Activated CD4-positive, CD25-positive, alpha-beta regulatory T cell treated with anti-CD3 and anti-CD28 coated beads, Interleukin-2, amount 50 U/mL, for 24 hours (primary cell): ENCODE measurements at regions not wholly inside any gene's neighbourhood (a gene's known extent, or its start where the extent isn't known, plus 50 kb on each side); places are given as distances from the start of the nearest gene placed in this dataset.
A peak's percentile ranks its signal among the peaks of the same experiment; 100 is the strongest.

ENCODE experiments used
- ATAC-seq, 2 donors: fragments of 150-1000 bp; cut with Tn5 transposase; one replicate each; pipeline ENCODE4 v1.10.0; 2021; ENCODE audit warnings: mild to moderate bottlenecking in 1 of 2, moderate library complexity in 1 of 2

DNA sequence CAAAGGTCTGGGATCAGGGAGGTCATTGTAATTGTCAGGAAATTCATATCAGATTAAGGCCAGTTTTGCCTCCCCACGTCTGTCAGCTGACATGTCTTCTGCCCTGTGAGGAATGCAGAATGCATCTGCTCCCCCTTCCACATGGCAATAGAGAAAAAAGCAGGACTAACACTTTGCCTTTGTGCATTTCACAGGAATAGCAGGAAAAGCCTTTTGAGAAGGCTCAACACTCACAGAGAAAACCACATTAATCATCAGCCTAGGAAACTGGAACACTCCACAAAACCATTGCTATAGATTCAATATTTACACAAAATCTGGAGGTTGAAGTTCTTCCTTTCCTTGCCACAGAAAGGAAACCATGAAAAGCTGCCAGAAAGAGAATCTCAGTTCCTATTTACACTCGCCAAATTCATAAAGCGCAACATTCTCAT lies 165.2 kb upstream of the HES1 start:
- ATAC-seq = no peak

DNA sequence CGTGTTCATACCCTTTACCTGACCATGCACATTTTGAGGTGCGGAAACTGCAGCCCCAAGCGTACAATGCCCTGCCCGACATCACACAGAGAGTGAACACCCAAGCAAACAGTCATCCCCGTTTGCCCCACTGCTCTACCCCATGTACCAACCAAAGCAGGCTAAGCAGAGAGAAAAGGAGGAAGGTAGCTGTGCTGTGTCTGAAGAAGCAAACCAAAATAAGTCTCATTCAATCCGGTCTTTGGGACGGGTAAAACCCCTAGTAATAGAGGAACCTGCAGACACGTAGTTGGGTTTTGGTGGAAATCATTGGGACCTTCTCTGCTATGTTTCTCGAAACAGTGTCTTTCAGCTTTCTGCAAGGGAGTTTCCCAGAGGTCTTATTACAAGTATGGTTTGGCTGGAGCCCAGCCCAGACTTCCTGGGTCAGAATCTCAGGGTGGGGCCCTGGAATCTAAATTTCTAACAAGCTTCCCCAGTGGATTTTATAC lies 164.6 kb upstream of the HES1 start:
- peak; percentile 35 to 69 for ATAC-seq

DNA sequence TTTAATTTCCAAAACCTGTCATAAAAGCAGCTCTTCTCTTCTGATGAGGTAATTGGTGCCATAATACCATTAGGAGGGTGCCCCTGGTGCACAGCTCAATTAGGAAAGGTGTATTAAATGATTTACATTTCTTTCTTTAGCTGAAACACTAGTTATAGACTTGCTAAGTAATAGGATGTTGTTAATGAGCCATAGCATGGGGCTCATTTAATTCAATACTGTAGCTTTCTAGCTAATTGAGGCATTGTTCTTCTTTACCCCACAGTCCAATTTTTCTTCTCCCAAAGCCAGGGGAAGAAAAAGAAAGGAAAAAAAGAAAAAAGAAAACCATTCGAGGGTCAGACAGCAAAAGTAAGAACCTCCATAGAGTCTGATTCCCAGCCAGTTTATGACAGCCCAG lies 164.0 kb upstream of the HES1 start:
- ATAC-seq = no peak

DNA sequence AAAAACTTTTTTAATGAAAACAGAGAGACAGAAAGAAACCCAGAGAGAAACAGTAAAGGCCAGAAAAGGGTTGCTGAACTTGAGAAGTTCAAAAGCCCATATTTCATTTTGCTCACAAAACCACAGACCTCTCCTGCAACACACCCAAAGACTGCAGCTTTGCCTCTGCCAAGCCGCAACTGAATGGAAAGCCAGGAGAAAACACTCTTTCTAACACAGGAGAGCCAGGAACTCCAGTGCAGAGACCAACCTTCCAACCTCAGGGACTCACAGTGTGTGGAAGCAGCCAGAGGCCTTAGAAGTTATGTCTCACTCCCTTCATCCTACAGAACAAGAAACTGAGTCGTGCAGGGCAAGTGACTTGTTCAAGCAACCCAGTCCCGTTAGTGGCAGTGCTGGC lies 163.1 kb upstream of the HES1 start:
- no peak for ATAC-seq

DNA sequence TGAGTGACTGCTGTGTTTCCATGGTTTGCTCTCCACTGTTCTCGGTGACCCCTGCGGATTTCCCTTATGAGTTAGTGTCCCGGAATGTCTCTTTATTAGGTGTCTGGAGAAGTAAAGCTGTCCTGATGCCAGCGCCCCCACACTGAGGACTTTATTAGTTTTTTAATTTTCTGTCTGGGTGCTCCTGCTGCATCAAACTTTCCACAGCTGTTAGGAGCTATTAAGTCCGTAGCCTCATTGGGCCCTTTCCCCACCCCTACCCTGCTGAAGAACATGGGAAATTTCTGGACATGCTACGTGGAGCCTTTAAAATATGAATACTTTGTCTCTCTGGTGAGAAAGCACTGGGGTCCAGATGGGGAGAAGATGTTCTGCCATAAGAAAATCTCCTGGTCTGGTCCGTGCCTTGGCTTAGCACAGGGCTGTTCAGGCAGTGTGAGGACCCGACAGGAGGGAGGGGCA lies 161.7 kb upstream of the HES1 start:
- ATAC-seq = no peak

DNA sequence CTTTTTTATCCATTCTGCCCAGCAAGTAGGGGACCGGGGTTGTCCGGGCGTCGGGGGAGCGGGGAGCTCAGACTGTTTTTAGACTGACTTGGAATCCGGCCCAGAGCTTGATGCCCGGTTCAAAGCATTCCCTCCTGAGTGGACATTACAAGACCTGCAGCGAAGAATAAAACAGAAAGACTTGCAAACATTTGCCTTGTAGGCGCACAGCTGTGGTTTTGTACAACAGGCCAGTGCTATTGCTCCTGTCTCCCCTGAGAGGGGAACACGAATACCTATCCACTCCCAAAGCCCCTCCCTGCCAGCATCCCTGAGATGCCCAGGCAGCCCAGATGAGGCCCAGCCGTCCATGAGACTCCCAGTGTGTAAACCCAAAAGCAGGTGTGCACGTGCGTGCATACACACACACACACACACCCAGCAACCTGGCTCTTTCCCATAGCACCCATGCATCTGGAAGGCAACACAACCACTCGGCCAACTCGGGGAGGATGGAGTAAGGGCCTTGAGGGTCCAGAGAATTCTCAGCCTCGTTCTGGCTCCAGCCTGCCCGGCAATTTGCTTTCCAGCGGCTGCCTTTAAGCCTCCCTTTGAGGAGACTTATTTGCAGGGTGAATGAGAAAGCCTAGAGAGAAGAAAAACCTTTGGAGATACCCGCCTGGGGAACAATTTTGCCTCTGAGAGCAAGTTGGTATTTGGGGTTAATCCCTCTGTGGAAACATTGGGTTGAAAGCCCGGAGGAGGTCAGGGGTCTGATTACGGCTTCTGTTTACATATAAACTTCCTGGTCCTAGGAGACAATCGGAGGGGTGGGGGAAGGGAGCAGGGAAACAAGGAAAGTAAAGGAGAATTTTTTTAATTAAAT lies 161.0 kb upstream of the HES1 start:
- no peak for ATAC-seq

DNA sequence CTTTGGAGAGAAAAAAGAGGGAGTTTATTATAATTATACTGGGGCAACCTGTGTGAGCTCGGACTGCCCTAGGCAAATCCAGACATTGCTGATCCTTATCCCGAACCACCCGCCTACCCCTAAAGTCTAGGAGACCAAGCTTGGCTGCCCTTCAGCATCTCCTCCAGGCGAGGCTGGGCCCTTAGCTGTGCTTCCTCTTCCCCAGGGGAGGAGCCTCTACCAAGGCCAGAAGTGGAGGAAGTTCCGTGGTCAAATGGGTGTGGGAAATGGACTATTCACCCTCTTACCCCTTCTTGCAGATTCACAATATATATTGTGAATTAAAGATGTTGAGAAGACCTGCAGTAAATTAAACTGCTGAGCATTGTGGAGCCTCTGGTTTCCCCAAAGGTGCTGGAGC lies 158.3 kb upstream of the HES1 start:
- ATAC-seq = no peak

DNA sequence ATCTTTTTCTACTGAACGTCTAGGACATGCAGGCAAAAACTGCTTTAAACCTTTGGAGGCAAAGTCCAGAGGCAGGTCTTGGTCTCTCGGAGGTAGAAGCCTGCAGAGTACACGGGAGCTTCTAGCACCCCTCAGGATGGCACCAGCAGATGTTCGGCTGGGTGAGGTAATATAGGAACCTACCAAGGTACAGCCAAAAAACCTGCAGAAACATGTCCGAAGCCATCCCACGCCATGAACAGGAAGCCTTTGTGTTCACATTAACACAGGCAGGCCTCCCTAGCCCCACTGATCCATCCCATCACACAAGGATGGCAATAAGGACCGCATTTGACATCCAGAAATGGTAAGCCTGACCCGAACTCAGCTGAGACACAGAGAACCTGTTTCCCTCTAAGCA lies 157.9 kb upstream of the HES1 start:
- no peak for ATAC-seq

DNA sequence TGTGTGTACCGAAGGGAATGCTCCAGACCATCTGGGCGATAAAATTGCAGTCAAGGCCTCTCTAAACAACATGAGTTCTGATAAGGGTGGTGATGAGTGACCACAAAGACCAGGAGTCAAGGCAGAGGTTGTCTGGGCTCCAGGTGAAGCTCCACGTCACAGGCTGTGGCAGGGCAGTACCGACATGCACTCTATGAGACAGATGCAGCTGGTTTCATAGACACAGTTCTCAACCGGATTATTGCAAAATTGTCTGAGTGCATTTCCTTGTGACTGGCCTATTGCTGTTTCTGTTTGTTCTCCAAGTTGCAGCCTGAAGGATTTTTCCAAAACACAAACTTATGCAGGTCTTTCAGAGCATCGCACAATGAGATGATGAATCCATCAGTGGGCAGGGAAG lies 157.5 kb upstream of the HES1 start:
- ATAC-seq = no peak

DNA sequence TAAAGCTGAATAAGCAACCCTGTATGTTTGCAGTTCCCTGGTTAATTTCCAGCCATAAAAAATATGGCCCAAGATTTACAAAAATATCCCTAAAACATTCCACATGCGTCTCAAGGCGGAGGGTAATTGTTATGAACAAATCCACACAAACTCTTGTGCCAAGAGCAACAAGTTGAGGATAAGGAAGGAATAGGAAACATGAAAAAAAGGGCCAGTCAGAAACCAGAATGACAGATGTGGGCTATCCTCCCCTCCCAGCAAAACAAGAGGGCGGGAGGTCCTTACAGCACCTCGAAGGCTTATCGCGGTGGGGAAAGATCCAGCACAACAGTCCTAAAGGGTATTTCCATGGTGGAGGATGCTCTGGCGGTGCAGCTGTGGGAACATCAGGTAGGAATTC lies 155.6 kb upstream of the HES1 start:
- no peak for ATAC-seq

DNA sequence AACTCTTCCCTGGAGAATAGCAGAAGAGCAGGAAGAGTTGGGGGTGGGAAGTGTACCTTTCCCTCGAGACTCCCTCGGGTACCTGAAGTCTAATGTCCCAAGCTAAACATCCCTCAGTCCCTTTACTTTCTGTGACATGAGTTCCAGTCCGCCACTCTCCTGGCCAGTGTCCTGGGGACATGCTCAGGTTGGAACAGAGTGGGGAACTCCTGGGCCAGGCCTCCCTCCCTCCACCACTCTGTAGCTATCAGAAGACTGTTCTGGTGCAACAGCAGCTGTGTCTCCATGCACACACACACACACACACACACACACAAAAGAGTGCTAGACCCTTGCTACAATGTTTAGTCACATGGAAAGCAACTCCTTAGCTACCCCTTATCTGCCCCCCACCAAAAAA lies 155.0 kb upstream of the HES1 start:
- no peak for ATAC-seq

DNA sequence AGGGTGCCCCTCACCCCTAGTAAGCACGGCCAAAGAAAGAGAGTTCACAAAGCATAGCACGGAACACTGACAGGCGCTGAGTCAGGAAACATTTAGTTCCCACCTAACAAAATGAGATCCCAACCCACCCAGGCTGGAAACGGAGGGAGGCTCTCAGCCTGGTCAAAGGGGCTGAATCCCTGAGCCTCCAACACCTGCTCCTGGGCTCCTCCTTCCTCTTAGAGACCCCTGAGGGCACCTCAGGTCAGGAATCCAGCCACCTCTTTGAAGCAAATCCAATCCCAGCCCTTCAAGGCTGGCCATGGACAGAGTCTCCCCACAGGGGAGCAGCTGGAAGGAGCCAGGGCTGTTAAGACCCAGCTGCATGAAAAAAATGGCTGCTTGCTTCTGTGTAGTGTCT lies 154.4 kb upstream of the HES1 start:
- ATAC-seq = no peak

DNA sequence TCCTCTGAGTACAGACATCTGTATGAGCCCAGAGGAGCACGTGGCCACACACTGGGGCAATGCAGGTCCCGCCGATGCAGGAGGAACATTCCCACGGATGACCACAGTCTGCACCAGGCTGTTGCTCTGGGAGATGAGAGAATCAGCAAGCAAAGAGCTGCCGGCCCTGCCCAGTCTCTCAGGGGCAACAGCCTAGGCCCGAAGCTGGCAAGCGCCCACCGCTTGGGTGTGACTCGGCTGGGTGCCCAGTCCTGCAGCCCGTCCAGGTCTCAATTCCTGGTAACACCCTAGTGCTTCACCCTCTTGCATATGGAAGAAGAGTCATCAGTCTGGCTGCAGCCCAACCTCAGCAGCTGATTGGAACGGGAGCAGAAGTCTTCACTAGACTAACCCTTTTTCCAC lies 153.7 kb upstream of the HES1 start:
- no peak for ATAC-seq

DNA sequence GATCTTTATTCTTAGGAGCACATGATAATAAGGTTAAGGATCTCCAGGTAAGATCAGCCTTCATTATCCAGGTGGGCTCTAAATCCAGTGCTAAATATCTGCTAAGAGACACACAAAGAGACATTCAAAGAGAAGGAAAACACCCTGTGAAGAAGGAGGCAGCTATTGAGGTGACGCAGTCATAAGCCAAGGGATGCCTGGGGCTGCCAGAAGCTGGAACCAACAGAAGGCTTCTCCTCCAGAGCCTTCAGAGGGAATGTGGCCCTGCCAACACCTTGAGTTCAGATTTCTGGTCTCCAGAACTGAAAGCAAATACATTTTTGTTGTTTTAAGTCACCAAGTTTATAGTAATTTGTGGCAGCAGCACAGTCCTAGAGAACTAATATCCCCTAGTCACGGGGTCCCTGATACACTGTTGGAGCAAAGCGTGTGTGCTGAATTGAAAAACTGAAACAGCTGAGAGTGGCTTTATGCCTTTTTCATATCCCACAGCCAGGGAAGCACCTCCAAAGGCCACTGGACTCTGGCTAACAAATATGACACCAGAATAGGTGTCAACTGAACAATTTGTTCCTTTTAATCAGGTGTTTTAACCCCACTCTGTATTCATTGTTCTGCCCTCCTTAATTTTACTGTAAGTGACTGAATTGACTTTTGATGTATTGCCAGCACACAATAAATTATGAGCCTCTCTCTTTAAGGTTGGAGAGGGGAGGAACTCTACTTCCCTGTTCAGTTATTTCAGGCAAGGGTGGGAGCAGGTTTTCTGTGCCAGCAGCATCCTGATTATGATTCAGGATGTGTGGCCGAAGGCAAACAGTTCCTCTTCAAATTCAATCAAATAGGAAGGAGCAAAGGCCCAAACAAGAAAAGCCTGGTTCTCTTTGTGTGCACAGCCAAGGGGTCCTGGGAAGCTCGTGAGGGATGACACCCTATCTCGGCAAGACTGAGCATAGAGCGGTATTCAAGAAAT lies 151.8 kb upstream of the HES1 start:
- ATAC-seq = no peak

DNA sequence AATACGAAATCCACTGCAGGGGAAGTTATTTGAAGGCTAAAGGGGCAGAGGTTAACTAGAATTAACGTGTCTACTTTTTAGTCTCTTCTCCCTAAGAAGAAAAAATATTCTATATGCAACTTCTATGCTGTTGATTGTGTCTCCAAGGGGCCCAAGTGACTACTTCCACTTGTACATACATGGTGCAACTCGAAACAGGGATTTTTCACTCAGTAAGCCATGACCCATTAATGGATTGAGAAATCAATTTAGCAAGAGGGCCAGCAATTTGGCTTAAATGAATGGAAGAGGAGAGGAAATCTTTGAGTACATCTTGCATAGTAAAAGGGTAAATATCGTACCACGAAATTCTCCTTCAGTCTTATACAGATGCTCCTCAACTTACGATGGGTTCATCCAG lies 151.1 kb upstream of the HES1 start:
- no peak for ATAC-seq

DNA sequence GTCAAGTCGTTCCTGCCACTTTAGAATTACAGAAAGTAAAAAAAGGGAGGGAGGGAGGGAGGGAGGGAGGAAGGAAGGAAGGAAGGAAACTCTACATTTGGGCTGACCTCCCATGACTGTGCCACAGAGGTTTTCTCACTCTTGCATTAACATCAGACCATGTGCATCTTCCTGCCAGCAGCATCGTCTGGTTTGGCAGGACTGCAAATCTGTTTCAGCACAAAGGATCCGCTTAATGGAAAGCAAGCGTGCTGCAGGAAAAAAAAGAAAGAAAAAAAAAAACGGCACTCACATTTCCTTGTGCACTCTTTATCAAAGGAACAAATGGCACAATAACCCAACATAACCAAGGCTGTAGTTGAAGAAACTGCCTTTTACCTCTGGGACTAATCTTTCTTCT lies 148.8 kb upstream of the HES1 start:
- ATAC-seq = no peak

DNA sequence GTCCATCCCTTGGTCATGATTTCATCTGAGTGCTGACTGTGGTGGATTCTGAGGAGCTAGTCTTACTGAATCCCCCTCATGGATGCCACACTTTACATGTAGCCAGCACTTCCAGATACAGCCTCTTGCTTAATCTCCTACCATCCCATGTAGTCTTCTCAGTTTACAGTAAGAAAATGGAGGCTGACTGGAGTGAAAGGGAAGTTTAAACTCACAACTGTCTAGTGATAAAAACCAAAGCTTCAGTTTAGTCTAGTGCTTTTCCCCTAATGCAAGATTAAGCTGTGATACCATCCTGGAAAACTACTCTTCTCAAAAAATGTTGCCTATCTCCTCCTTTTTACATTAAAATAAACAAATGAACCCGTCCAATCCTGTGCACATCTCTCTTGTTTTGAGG lies 146.8 kb upstream of the HES1 start:
- no peak for ATAC-seq

DNA sequence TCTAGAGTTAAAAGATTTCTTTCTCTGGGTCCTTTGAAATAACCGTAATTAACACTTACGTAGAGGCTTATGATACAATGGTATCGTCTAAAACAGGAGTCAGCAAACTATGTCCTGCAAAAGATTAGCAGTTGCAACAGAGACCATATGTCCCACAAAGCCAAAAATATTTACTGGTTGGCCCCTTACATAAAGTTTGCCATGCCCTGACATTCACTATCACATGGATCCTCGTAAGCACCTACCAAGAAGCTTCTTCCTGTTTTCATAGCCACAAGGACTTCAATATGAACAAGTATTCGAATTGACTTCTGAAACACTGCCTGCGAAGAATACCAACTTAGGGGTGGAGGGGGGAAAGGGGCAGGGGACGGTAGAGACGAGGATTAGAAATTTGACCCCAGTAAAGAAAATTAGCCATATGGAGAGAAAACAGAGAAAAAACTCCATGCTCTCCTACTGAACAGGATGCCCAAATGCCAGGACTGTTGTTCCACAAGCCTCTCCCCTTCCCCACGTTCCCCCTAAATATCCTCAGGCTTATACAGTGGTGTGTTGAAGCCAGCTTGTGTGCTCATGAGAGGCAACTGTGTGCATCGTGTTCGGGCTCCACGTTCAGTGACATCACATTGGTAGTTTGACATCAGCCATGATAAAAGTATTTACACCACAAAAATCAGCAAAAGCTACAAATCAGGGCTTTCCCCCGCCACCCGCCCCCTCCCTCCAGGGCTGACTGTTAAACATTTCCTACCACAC lies 144.1 kb upstream of the HES1 start:
- ATAC-seq = no peak

DNA sequence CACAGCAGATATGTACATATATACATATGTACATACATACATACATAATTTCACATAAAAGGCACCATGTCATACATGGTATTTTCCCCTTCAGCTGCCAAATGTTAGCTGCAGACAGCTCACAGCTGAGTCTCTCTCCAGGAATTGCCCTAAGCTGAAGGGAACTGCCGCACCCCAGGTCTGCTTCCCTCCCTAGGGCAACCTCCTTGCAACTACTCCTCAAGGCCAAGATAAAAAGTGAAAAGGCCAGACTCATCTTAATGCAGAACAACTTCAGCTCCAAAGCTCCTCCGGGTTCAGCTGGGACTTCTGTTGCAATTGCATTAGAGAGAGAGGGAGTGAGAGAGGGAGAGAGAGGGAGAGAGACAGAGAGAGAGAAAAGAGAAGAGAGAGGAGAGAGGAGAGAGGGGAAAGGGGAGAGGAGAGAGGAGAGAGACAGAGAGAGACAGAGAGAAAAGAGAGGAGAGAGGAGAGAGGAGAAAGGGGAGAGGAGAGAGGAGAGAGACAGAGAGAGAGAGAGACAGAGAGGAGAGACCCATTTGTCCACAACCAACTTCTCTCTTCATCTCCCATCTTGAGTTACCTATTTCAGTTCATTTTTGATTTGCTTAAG lies 143.4 kb upstream of the HES1 start:
- no peak for ATAC-seq

DNA sequence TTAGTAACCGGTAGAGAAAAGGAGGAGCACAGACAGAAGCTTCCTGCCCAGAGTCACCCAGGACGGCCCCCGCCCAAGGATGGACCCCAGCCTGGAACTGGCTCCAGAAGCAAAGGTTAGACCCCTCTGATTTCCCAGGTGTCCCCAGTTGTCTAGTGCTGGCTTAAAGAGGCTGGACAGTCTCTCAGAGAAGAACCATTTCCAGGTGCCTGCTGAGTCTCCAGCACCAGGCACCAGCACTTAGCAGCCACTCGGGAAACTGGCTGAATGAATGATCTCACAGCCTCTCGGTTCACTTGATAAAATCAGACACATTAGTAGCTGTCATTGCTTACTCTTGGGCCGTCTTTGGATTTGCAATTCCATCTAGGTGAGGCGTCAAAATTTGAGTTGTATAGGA lies 139.7 kb upstream of the HES1 start:
- ATAC-seq = no peak

DNA sequence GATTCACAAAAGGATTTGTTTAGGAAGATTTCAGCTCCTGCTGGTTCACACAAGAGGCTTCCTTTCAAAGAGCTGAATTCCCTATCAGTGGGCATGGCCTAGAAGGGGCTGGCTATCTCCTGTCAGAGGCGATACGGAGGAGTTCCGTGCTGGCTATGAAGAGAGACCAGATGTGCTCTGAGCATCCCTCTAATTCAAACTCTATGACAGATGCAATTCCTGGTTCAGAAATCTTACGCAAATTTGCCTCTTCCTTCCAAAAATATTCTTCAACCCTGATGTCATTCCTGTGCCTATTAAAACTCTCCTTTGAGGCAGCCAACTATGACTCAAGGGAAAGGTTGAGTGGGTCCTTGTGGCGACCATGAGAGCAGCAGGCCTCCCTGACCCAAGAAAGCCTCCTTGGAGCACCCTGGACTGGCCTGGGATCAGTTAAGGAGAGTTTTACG lies 139.3 kb upstream of the HES1 start:
- no peak for ATAC-seq
